Thoracic aorta (tissue), 2 donors: ENCODE measurements at regions not wholly inside any gene's neighbourhood (a gene's known extent, or its start where the extent isn't known, plus 50 kb on each side); places are given as distances from the start of the nearest gene placed in this dataset.

ENCODE experiments used
- ATAC-seq: fragments of 150-250 bp; one replicate; pipeline ENCODE4 v1.8.0; 2017; ENCODE audit warnings: low read depth; ENCODE audit not compliant: insufficient number of reproducible peaks, low FRiP score
- DNase-seq: peaks from one replicate; pipeline ENCODE4 v3.0.0-alpha.2; 2020; ENCODE audit warnings: low spot score
- H3K27ac ChIP-seq, 2 donors: fragments of 200-600 bp; sonication (generic); 1 replicate in 1 of 2; 2 replicates in 1 of 2; pipeline ENCODE4 v1.5.1; 2016; ENCODE audit warnings: mild to moderate bottlenecking in 2 of 2, moderate library complexity in 2 of 2
- H3K27me3 ChIP-seq: fragments of 200-600 bp; sonication (generic); replicated peaks from 2 replicates; pipeline ENCODE4 v1.6.0; 2016; ENCODE audit warnings: mild to moderate bottlenecking; ENCODE audit not compliant: insufficient read depth
- H3K36me3 ChIP-seq: fragments of 200-600 bp; sonication (generic); one replicate; pipeline ENCODE4 v1.5.1; 2016
- H3K4me1 ChIP-seq, 2 donors: fragments of 200-600 bp; sonication (generic); 1 replicate in 1 of 2; 2 replicates in 1 of 2; pipeline versions ENCODE4 v1.5.1 to v1.6.0; 2016; ENCODE audit warnings: low read depth in 2 of 2, mild to moderate bottlenecking in 1 of 2; ENCODE audit not compliant: control insufficient read depth in 1 of 2
- H3K4me3 ChIP-seq: fragments of 200-600 bp; sonication (generic); 2 replicates; pipeline ENCODE4 v1.5.1; 2016; ENCODE audit warnings: mild to moderate bottlenecking
- H3K9me3 ChIP-seq: fragments of 200-600 bp; sonication (generic); 2 replicates; pipeline ENCODE4 v1.5.1; 2016
- TF ChIP-seq, protein P1 (sequence below): fragments of 200-600 bp; sonication (generic); IDR thresholded peaks from one replicate; pipeline ENCODE4 v1.5.1; 2019; ENCODE audit warnings: antibody characterized with exemption

DNA sequence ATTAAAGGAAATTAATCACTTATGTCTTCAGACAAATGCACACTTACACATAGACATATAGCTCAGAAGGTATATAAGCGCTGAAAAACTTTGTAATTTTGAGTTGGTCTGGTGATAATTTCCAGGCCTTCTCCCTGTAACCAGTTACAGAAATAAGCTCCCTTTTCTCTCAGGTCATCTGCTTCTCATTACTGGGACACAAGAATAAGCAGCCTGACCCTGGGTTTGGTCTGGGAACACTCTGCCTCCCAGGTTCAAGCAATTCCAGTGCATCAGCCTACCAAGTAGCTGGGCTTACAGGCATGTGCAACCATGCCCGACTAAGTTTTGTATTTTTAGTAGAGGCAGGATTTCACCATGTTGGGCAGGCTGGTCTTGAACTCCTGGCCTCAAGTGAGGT lies 274.5 kb downstream of the LMO7 start:
- ATAC-seq (no peak), DNase-seq (no peak)
- Histone ChIP-seq H3K4me1 (peaks cover 0 to 22% of the 10 kb centered on the region in 2 donors), H3K27ac (no peak overlapping the region), H3K27me3 (no peaks in the 10 kb centered on the region), H3K4me3 (no peak overlapping the region), H3K9me3 (no peaks in the 10 kb centered on the region), H3K36me3 (no peaks in the 10 kb centered on the region)
- TF ChIP-seq, protein P1, sequence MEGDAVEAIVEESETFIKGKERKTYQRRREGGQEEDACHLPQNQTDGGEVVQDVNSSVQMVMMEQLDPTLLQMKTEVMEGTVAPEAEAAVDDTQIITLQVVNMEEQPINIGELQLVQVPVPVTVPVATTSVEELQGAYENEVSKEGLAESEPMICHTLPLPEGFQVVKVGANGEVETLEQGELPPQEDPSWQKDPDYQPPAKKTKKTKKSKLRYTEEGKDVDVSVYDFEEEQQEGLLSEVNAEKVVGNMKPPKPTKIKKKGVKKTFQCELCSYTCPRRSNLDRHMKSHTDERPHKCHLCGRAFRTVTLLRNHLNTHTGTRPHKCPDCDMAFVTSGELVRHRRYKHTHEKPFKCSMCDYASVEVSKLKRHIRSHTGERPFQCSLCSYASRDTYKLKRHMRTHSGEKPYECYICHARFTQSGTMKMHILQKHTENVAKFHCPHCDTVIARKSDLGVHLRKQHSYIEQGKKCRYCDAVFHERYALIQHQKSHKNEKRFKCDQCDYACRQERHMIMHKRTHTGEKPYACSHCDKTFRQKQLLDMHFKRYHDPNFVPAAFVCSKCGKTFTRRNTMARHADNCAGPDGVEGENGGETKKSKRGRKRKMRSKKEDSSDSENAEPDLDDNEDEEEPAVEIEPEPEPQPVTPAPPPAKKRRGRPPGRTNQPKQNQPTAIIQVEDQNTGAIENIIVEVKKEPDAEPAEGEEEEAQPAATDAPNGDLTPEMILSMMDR, result no peak
